Endothelial cell of umbilical vein (primary cell): ENCODE measurements at regions not wholly inside any gene's neighbourhood (a gene's known extent, or its start where the extent isn't known, plus 50 kb on each side); places are given as distances from the start of the nearest gene placed in this dataset.

Experiments used
- BruUV-seq: library from RNA; stranded (reverse); fragments of 400-500 nt; replicated peaks from 2 replicates; lab custom pipeline; 2021; lab: Mats Ljungman, UMichigan
- CTCF ChIA-PET: fragments of 300-600, 350-600 bp; sonication (Branson Sonifier 250); formaldehyde crosslinking; loops from one replicate; lab custom pipeline; 2021; ENCODE audit warnings: antibody characterized with exemption, inconsistent platforms; lab: Charles Lee
- POLR2A ChIA-PET: fragments of 300-600, 350-600 bp; sonication (Branson Sonifier 250); formaldehyde crosslinking; loops from one replicate; lab custom pipeline; 2021; ENCODE audit warnings: antibody characterized with exemption, inconsistent platforms; lab: Charles Lee
- DNase-seq: peaks from one replicate; pipeline ENCODE4 v3.0.0-alpha.2; 2011; ENCODE audit warnings: low read depth, low spot score
- FAIRE-seq: peaks from 2 replicates; lab custom pipeline; 2011; peaks lifted over from hg19 to GRCh38; lab: Jason Lieb, UNC
- H2AFZ ChIP-seq: 2 replicates; pipeline ENCODE4 v1.6.0; 2012; ENCODE audit warnings: low read depth, low read length, control low read depth, inconsistent platforms
- H3K27ac ChIP-seq: 2 replicates; pipeline ENCODE4 v1.5.1; 2011; ENCODE audit warnings: low read depth, mild to moderate bottlenecking, control low read depth, low read length, moderate library complexity; ENCODE audit not compliant: insufficient read depth
- H3K27me3 ChIP-seq, 2 experiments: 2 replicates each; pipeline versions ENCODE4 v1.6.0 to v1.6.1; 2011; ENCODE audit warnings: low read length in 2 of 2, mixed read lengths in 1 of 2; ENCODE audit not compliant: control insufficient read depth in 2 of 2, insufficient read depth in 2 of 2
- H3K36me3 ChIP-seq, 2 experiments: 2 replicates in 1 of 2; 3 replicates in 1 of 2; pipeline ENCODE4 v1.5.1; 2011; ENCODE audit warnings: low read length in 2 of 2, mild to moderate bottlenecking in 1 of 2, moderate library complexity in 1 of 2; ENCODE audit not compliant: control insufficient read depth in 2 of 2, insufficient read depth in 2 of 2; ENCODE audit errors: extremely low read depth in 1 of 2
- H3K4me1 ChIP-seq: 3 replicates; pipeline ENCODE4 v1.5.1; 2011; ENCODE audit warnings: mild to moderate bottlenecking, low read length; ENCODE audit not compliant: control insufficient read depth, insufficient read depth; ENCODE audit errors: extremely low read depth
- H3K4me2 ChIP-seq: 2 replicates; pipeline ENCODE4 v1.6.1; 2011; ENCODE audit warnings: low read length, control low read depth, mixed read lengths; ENCODE audit not compliant: insufficient read depth
- H3K4me3 ChIP-seq, 3 experiments: fragments of 200-600 bp in 1 of 3; sonication (generic), shearing (Covaris generic) in 1 of 3; replicated peaks in 1 of 3; 2 replicates each; pipeline ENCODE4 v1.5.1; 2011 to 2016; ENCODE audit warnings: control low read depth in 3 of 3, low read length in 3 of 3, mild to moderate bottlenecking in 2 of 3, inconsistent platforms in 1 of 3, low read depth in 1 of 3, moderate library complexity in 1 of 3; ENCODE audit not compliant: insufficient read depth in 1 of 3
- H3K79me2 ChIP-seq: 2 replicates; pipeline ENCODE4 v1.6.0; 2012; ENCODE audit warnings: low read length, inconsistent platforms; ENCODE audit not compliant: control insufficient read depth, insufficient read depth
- H3K9ac ChIP-seq: replicated peaks from 2 replicates; pipeline ENCODE3; 2011; ENCODE audit warnings: low read length, control low read depth; ENCODE audit not compliant: insufficient read depth; ENCODE audit errors: extremely low read depth
- H3K9me1 ChIP-seq: replicated peaks from 3 replicates; pipeline ENCODE4 v1.6.0; 2011; ENCODE audit warnings: mild to moderate bottlenecking, low read length; ENCODE audit not compliant: control insufficient read depth, insufficient read depth; ENCODE audit errors: extremely low read depth
- H3K9me3 ChIP-seq: replicated peaks from 2 replicates; pipeline ENCODE4 v1.5.1; 2012; ENCODE audit warnings: low read length, inconsistent platforms; ENCODE audit not compliant: control insufficient read depth, insufficient read depth
- H4K20me1 ChIP-seq: replicated peaks from 2 replicates; pipeline ENCODE3; 2011; ENCODE audit warnings: mild to moderate bottlenecking, low read length; ENCODE audit not compliant: control insufficient read depth, insufficient read depth; ENCODE audit errors: extremely low read depth
- EZH2 ChIP-seq: IDR thresholded peaks from 2 replicates; pipeline ENCODE4 v1.6.1; 2012; ENCODE audit warnings: borderline replicate concordance, low read depth, mild to moderate bottlenecking, moderate library complexity, low read length, inconsistent platforms; ENCODE audit not compliant: severe bottlenecking
- FOS ChIP-seq: IDR thresholded peaks from 2 replicates; pipeline ENCODE4 v1.6.1; 2011; ENCODE audit warnings: mild to moderate bottlenecking, low read length, moderate library complexity, borderline replicate concordance; ENCODE audit not compliant: insufficient read depth
- GATA2 ChIP-seq: IDR thresholded peaks from 2 replicates; pipeline ENCODE4 v1.7.0; 2011; ENCODE audit warnings: low read depth, mild to moderate bottlenecking, moderate library complexity, mixed read lengths, low read length; ENCODE audit not compliant: insufficient read length, insufficient read depth
- JUN ChIP-seq: IDR thresholded peaks from 2 replicates; pipeline ENCODE4 v1.6.1; 2011; ENCODE audit warnings: borderline replicate concordance, low read depth; ENCODE audit not compliant: insufficient read length, insufficient read depth
- MYC ChIP-seq: IDR thresholded peaks from one replicate; pipeline ENCODE4 v1.6.1; 2011; ENCODE audit warnings: mild to moderate bottlenecking, low read depth, low read length
- POLR2A ChIP-seq: IDR thresholded peaks from 2 replicates; pipeline ENCODE4 v1.6.1; 2012; ENCODE audit warnings: low read depth, mild to moderate bottlenecking, control low read depth, low read length
- POLR2AphosphoS5 ChIP-seq: IDR thresholded peaks from 2 replicates; pipeline ENCODE4 v1.6.1; 2012; ENCODE audit warnings: low read depth, mild to moderate bottlenecking, control low read depth, low read length, moderate library complexity; ENCODE audit not compliant: insufficient read depth
- dilution Hi-C: fragments of 300-500 bp; cut with MboI; formaldehyde crosslinking; loops from one replicate; pipeline ENCODE4 v1.15.0; 2019; ENCODE audit warnings: low sequenced_read_pairs; ENCODE audit not compliant: extremely low pct_ligation_motif_present
- intact Hi-C: fragments of 100-400 bp; cut with micrococcal nuclease; formaldehyde crosslinking; loops from one replicate; pipeline ENCODE4 v1.10.0; 2022
- TF ChIP-seq, protein P1 (sequence below), 2 donors: IDR thresholded peaks; 1 replicate in 1 of 2; 2 replicates in 1 of 2; pipeline ENCODE4 v1.5.1; 2011; ENCODE audit warnings: low read length in 2 of 2, mild to moderate bottlenecking in 2 of 2, moderate library complexity in 2 of 2, control low read depth in 1 of 2, inconsistent platforms in 1 of 2, low read depth in 1 of 2; ENCODE audit not compliant: insufficient read depth in 1 of 2; ENCODE audit errors: extremely low read depth in 1 of 2
- TF ChIP-seq, protein P2 (sequence below): IDR thresholded peaks from 2 replicates; pipeline ENCODE4 v1.6.1; 2011; ENCODE audit not compliant: insufficient read depth, insufficient read length

DNA sequence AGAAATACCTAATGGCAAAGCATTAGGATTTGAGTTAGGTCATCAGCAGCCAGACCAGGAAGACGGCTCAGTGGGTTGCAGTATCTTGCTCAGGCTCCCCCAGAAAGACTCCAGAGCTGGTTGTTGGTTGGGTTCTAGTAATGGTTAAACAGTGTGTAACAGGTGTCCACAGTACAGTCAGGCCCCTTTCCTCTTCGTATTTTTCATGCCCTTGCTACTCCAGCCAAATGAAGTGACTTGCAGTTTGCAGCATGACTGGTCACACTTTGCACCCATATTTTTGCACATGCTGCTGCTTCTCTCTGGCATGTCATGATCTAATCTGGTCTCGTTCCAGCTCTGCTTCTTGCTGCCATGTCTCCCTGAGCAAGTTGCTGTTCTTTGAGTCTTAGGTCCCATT, 60.6 kb upstream of the TRPC7 start:
- no peak overlapping the region for H3K4me3 ChIP-seq
- no peak for DNase-seq
- ChIA-PET CTCF (interaction anchor here (0.8 to 1.0 kb wide), 2 partner anchors 176 to 260 kb away, joined by 3 to 4 read pairs; no protein-coding TSS in a partner anchor), POLR2A (no interaction called here)
- H3K4me1 ChIP-seq, result no peaks in the 10 kb centered on the region
- no TSS peak for BruUV-seq
- H3K27ac ChIP-seq, result no peak overlapping the region
- H3K9me3 ChIP-seq, result no peaks in the 10 kb centered on the region
- H2AFZ ChIP-seq, result no peak overlapping the region
- no peaks in the 10 kb centered on the region for H3K79me2 ChIP-seq
- H3K4me2 ChIP-seq, result no peak overlapping the region
- intact Hi-C loops, result loop anchor here (1.0 kb wide), 4 partner anchors 52 to 344 kb away; no protein-coding TSS in a partner anchor
- dilution Hi-C loops, result no loop called here
- TF ChIP-seq JUN (no peak), POLR2AphosphoS5 (no peak), MYC (no peak), FOS (no peak), EZH2 (no peak), POLR2A (no peak), GATA2 (no peak)
- TF ChIP-seq, protein P1, sequence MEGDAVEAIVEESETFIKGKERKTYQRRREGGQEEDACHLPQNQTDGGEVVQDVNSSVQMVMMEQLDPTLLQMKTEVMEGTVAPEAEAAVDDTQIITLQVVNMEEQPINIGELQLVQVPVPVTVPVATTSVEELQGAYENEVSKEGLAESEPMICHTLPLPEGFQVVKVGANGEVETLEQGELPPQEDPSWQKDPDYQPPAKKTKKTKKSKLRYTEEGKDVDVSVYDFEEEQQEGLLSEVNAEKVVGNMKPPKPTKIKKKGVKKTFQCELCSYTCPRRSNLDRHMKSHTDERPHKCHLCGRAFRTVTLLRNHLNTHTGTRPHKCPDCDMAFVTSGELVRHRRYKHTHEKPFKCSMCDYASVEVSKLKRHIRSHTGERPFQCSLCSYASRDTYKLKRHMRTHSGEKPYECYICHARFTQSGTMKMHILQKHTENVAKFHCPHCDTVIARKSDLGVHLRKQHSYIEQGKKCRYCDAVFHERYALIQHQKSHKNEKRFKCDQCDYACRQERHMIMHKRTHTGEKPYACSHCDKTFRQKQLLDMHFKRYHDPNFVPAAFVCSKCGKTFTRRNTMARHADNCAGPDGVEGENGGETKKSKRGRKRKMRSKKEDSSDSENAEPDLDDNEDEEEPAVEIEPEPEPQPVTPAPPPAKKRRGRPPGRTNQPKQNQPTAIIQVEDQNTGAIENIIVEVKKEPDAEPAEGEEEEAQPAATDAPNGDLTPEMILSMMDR (IDR thresholded peaks at IDR 0.05; ENCODE audit: extremely low read depth in 1 of 2, insufficient read depth in 1 of 2, low read depth in 1 of 2, low read length in 2 of 2), result no peak
- TF ChIP-seq, protein P2, sequence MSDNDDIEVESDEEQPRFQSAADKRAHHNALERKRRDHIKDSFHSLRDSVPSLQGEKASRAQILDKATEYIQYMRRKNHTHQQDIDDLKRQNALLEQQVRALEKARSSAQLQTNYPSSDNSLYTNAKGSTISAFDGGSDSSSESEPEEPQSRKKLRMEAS, result no peak
- peaks cover 2 to 7% of the 10 kb centered on the region in 2 experiments for H3K27me3 ChIP-seq
- no peak overlapping the region for H3K9ac ChIP-seq
- H3K9me1 ChIP-seq, result no peaks in the 10 kb centered on the region
- no peaks in the 10 kb centered on the region for H4K20me1 ChIP-seq
- FAIRE-seq, result no peak
- H3K36me3 ChIP-seq, result no peaks in the 10 kb centered on the region
